ENCODE measurements at regions not wholly inside any gene's neighbourhood (a gene's known extent, or its start where the extent isn't known, plus 50 kb on each side); places are given as distances from the start of the nearest gene placed in this dataset.

GRCh38 chr7:54831644-54832095, 72.7 kb upstream of the SEC61G start:
- TF ChIP-seq CTCF (IDR thresholded peaks at IDR 0.05 in 8 of 11, conservative IDR thresholded peaks at IDR 0.05 in 3 of 11) = no peak
- TF ChIP-seq POLR2A (IDR thresholded peaks at IDR 0.05) = no peak
- no peak for TF ChIP-seq POLR2AphosphoS5 (IDR thresholded peaks at IDR 0.05)
